A549 (cell line): ENCODE measurements at regions not wholly inside any gene's neighbourhood (a gene's known extent, or its start where the extent isn't known, plus 50 kb on each side); places are given as distances from the start of the nearest gene placed in this dataset.

Experiments
- ATAC-seq, 2 experiments: fragments of 200-7000 bp in 1 of 2; fragments of >200 bp in 1 of 2; cut with Nextera tagmentation in 1 of 2; cut with Tn5 transposase in 1 of 2; 3 replicates each; pipeline versions ENCODE4 v1.8.0 to v1.9.1; 2018 to 2020; ENCODE audit warnings: mild to moderate bottlenecking in 1 of 2, moderate library complexity in 1 of 2
- CTCF ChIA-PET: fragments of 300-600 bp; sonication (Branson Sonifier 250); formaldehyde crosslinking; extraction: SDS; loops from one replicate; lab custom pipeline; 2021; ENCODE audit warnings: antibody characterized with exemption, inconsistent platforms; lab: Yijun Ruan, JAX
- POLR2A ChIA-PET: fragments of 350-600 bp; formaldehyde crosslinking; extraction: SDS; loops from one replicate; lab custom pipeline; 2021; ENCODE audit warnings: antibody characterized with exemption, inconsistent platforms; lab: Yijun Ruan, JAX
- DNase-seq, 2 experiments: peaks; one replicate each; pipeline versions ENCODE4 v3.0.0 to v3.0.0-alpha.2; 2011 to 2016; ENCODE audit warnings: low read depth in 1 of 2, low spot score in 1 of 2
- FAIRE-seq: peaks from 2 replicates; lab custom pipeline; 2011; peaks lifted over from hg19 to GRCh38; lab: Jason Lieb, UNC
- H3K27ac ChIP-seq, 2 experiments: fragments of >200 bp; sonication (Bioruptor Twin); formaldehyde crosslinking; 3 replicates each; pipeline ENCODE4 v1.5.1; 2016 to 2017
- H3K4me1 ChIP-seq: fragments of >200 bp; sonication (Bioruptor Twin); formaldehyde crosslinking; 3 replicates; pipeline ENCODE4 v1.6.1; 2016
- H3K4me2 ChIP-seq: fragments of >200 bp; sonication (Bioruptor Twin); formaldehyde crosslinking; 3 replicates; pipeline ENCODE4 v1.6.1; 2016
- H3K4me3 ChIP-seq: fragments of >200 bp; sonication (Bioruptor Twin); formaldehyde crosslinking; 3 replicates; pipeline ENCODE4 v1.5.1; 2016
- H3K9me3 ChIP-seq: fragments of >200 bp; sonication (Bioruptor Twin); formaldehyde crosslinking; 3 replicates; pipeline ENCODE4 v1.6.1; 2016
- CBX2 ChIP-seq: fragments of 200-600 bp; sonication (generic); IDR thresholded peaks from 2 replicates; pipeline ENCODE4 v1.6.1; 2016; ENCODE audit warnings: low read depth, mild to moderate bottlenecking, borderline replicate concordance
- CBX8 ChIP-seq: fragments of 200-600 bp; sonication (generic); IDR thresholded peaks from 2 replicates; pipeline ENCODE4 v1.6.1; 2016
- CHD2 ChIP-seq: fragments of 150-350 bp; IDR thresholded peaks from 2 replicates; pipeline ENCODE4 v1.6.1; 2014; ENCODE audit warnings: low read length; ENCODE audit not compliant: partially characterized antibody
- CHD4 ChIP-seq: fragments of 200-600 bp; sonication (generic); IDR thresholded peaks from 2 replicates; pipeline ENCODE4 v1.6.1; 2016; ENCODE audit warnings: antibody characterized with exemption, mild to moderate bottlenecking, borderline replicate concordance
- EHF ChIP-seq: fragments of 250-450 bp; sonication (Bioruptor Pico); IDR thresholded peaks from 2 replicates; pipeline ENCODE4 v1.5.0; 2020; ENCODE audit warnings: mild to moderate bottlenecking
- EHMT2 ChIP-seq: fragments of 200-600 bp; sonication (generic); IDR thresholded peaks from 2 replicates; pipeline ENCODE4 v1.6.1; 2016; ENCODE audit warnings: antibody characterized with exemption, low read depth, mild to moderate bottlenecking, moderate library complexity
- FOXS1 ChIP-seq: fragments of 250-450 bp; sonication (Bioruptor Pico); IDR thresholded peaks from 2 replicates; pipeline ENCODE4 v1.5.0; 2020; ENCODE audit warnings: mild to moderate bottlenecking, moderate library complexity
- HEYL ChIP-seq: fragments of 250-450 bp; sonication (Bioruptor Pico); IDR thresholded peaks from 2 replicates; pipeline ENCODE4 v1.8.0; 2021; ENCODE audit warnings: mild to moderate bottlenecking, moderate library complexity
- MAZ ChIP-seq: fragments of 150-350 bp; IDR thresholded peaks from 2 replicates; pipeline ENCODE4 v1.6.1; 2014; ENCODE audit warnings: antibody characterized with exemption, low read depth, low read length, borderline replicate concordance
- NFE2L2 ChIP-seq: fragments of 150-350 bp; conservative IDR thresholded peaks from 2 replicates; pipeline ENCODE4 v1.6.1; 2014; ENCODE audit warnings: low read length
- NPAS2 ChIP-seq: fragments of 250-450 bp; sonication (Bioruptor Pico); IDR thresholded peaks from 2 replicates; pipeline ENCODE4 v1.8.0; 2022; ENCODE audit warnings: mild to moderate bottlenecking, moderate library complexity, borderline replicate concordance
- PHF8 ChIP-seq: fragments of 200-600 bp; sonication (generic); IDR thresholded peaks from 2 replicates; pipeline ENCODE4 v1.6.1; 2016; ENCODE audit warnings: low read depth, mild to moderate bottlenecking, antibody characterized with exemption, moderate library complexity, borderline replicate concordance
- RAD21 ChIP-seq, 2 experiments: fragments of >200 bp in 1 of 2; sonication (Bioruptor Twin) in 1 of 2; formaldehyde crosslinking in 1 of 2; IDR thresholded peaks in 1 of 2; conservative IDR thresholded peaks in 1 of 2; 2 replicates in 1 of 2; 3 replicates in 1 of 2; pipeline ENCODE4 v1.6.1; 2012 to 2018; ENCODE audit warnings: inconsistent platforms in 1 of 2
- SMC3 ChIP-seq: fragments of >200 bp; sonication (Bioruptor Twin); formaldehyde crosslinking; IDR thresholded peaks from 3 replicates; pipeline ENCODE4 v1.6.1; 2018; ENCODE audit warnings: inconsistent platforms
- SREBF2 ChIP-seq: fragments of 450-650 bp; IDR thresholded peaks from 2 replicates; pipeline ENCODE4 v1.6.1; 2014; ENCODE audit warnings: mild to moderate bottlenecking, moderate library complexity
- ZSCAN20 ChIP-seq: fragments of 250-450 bp; sonication (Bioruptor Pico); IDR thresholded peaks from 2 replicates; pipeline ENCODE4 v1.8.0; 2022; ENCODE audit warnings: mild to moderate bottlenecking, moderate library complexity
- WGBS: methylation state at CpG from one replicate; pipeline ENCODE4 v1.1.6; 2017; ENCODE audit errors: missing lambda C conversion rate; 5-methylcytosine and 5-hydroxymethylcytosine counted together
- TF ChIP-seq, protein P1 (sequence below): fragments of 200-600 bp; sonication (generic); IDR thresholded peaks from 2 replicates; pipeline ENCODE4 v1.6.1; 2016; ENCODE audit warnings: antibody characterized with exemption, mild to moderate bottlenecking, moderate library complexity
- TF ChIP-seq, protein P2 (sequence below): fragments of 250-450 bp; sonication (Bioruptor Pico); IDR thresholded peaks from 2 replicates; pipeline ENCODE4 v1.5.0; 2021; ENCODE audit warnings: mild to moderate bottlenecking, moderate library complexity, borderline replicate concordance

DNA sequence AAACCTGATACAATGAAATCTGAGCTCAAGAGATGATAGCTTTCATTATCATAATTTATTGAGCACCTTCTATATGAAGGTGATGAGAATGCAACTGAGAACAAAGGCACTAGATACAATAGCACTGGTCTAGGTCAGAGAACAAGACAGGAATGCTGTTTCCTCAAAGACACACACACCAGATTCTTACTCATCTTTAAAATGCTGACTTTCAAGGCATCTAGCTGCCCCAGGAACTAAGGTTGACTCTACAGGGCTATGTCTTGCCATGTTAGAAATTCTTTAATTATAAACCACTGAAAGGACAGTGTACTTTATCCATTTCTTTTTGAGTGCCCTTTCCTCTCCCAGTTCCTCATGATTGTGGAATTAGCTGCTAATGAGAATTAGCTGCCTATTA is 195.4 kb upstream of the RMST start:
- Histone ChIP-seq H3K27ac (no peak overlapping the region), H3K9me3 (no peaks in the 10 kb centered on the region), H3K4me3 (no peak overlapping the region), H3K4me2 (no peak overlapping the region), H3K4me1 (no peaks in the 10 kb centered on the region)
- no peak for FAIRE-seq
- DNase-seq: no peak
- CTCF ChIA-PET: no interaction called here
- no peak for TF ChIP-seq ZSCAN20
- no peak for TF ChIP-seq CBX8
- no peak for TF ChIP-seq FOXS1
- no peak for TF ChIP-seq NFE2L2
- TF ChIP-seq PHF8: no peak
- TF ChIP-seq, protein P1, sequence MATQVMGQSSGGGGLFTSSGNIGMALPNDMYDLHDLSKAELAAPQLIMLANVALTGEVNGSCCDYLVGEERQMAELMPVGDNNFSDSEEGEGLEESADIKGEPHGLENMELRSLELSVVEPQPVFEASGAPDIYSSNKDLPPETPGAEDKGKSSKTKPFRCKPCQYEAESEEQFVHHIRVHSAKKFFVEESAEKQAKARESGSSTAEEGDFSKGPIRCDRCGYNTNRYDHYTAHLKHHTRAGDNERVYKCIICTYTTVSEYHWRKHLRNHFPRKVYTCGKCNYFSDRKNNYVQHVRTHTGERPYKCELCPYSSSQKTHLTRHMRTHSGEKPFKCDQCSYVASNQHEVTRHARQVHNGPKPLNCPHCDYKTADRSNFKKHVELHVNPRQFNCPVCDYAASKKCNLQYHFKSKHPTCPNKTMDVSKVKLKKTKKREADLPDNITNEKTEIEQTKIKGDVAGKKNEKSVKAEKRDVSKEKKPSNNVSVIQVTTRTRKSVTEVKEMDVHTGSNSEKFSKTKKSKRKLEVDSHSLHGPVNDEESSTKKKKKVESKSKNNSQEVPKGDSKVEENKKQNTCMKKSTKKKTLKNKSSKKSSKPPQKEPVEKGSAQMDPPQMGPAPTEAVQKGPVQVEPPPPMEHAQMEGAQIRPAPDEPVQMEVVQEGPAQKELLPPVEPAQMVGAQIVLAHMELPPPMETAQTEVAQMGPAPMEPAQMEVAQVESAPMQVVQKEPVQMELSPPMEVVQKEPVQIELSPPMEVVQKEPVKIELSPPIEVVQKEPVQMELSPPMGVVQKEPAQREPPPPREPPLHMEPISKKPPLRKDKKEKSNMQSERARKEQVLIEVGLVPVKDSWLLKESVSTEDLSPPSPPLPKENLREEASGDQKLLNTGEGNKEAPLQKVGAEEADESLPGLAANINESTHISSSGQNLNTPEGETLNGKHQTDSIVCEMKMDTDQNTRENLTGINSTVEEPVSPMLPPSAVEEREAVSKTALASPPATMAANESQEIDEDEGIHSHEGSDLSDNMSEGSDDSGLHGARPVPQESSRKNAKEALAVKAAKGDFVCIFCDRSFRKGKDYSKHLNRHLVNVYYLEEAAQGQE: no peak
- TF ChIP-seq, protein P2, sequence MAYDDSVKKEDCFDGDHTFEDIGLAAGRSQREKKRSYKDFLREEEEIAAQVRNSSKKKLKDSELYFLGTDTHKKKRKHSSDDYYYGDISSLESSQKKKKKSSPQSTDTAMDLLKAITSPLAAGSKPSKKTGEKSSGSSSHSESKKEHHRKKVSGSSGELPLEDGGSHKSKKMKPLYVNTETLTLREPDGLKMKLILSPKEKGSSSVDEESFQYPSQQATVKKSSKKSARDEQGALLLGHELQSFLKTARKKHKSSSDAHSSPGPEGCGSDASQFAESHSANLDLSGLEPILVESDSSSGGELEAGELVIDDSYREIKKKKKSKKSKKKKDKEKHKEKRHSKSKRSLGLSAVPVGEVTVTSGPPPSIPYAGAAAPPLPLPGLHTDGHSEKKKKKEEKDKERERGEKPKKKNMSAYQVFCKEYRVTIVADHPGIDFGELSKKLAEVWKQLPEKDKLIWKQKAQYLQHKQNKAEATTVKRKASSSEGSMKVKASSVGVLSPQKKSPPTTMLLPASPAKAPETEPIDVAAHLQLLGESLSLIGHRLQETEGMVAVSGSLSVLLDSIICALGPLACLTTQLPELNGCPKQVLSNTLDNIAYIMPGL (CRISPR knock-in tag): no peak
- TF ChIP-seq NPAS2 (CRISPR knock-in tag): no peak
- TF ChIP-seq CBX2: no peak
- TF ChIP-seq, all 56 proteins: peak for 0
- ATAC-seq: no peak
- POLR2A ChIA-PET: no interaction called here

DNA sequence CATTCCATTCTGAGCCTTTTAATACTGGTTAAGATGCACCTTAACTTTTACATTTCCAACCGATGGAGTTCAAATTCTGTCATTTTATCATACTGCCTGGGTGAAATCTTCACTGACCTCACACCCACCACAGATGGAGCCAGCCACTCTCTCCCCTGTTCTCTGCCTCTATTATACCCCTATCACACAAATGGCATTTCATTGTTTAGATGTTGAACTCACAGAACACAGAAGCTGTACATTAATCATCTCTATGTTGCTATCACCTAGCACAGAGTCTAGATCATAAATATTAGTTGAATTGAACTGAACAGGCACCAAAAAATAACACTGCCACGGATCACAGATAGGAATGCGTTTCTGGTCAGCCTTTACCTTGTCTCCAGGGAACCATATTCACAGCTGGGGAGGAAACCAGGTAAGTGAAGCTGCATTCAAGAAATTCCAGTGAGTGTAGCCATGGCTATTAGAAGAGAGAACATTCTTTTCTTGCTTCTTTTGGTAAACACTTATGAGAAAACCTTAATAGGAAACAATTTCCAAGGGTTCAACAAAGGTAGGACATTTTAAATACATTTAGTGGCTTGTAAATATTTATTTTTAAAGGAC is 194.9 kb upstream of the RMST start:
- no peak for FAIRE-seq
- ChIA-PET POLR2A (no interaction called here), CTCF (no interaction called here)
- WGBS: under 1% methylated on average over 3 of the region's 3 CpGs
- no peaks in the 10 kb centered on the region for H3K4me1 ChIP-seq
- no peak for TF ChIP-seq SREBF2
- TF ChIP-seq CHD2: no peak
- no peak for TF ChIP-seq EHMT2
- TF ChIP-seq, all 56 proteins: peak for 0
- Histone ChIP-seq H3K9me3 (no peaks in the 10 kb centered on the region), H3K27ac (no peak overlapping the region), H3K4me3 (no peak overlapping the region), H3K4me2 (no peak overlapping the region)
- DNase-seq: no peak
- ATAC-seq: no peak

GRCh38 chr12:97272471-97272870 is 190.1 kb upstream of the RMST start:
- POLR2A ChIA-PET: no interaction called here
- CTCF ChIA-PET: interaction anchor here (0.7 to 1.3 kb wide), 2 partner anchors 13 to 129 kb away, joined by 3 to 4 read pairs; no protein-coding TSS in a partner anchor
- DNase-seq (no peak), ATAC-seq (no peak), FAIRE-seq (no peak)
- H3K9me3 ChIP-seq: no peaks in the 10 kb centered on the region
- no peaks in the 10 kb centered on the region for H3K4me1 ChIP-seq
- no peak overlapping the region for H3K27ac ChIP-seq
- TF ChIP-seq SMC3 (no peak), MAZ (no peak), RAD21 (conservative IDR thresholded peaks at IDR 0.05 in 1 of 2, IDR thresholded peaks at IDR 0.05 in 1 of 2) (no peak), HEYL (CRISPR knock-in tag) (no peak), CHD2 (no peak), CHD4 (no peak), EHF (CRISPR knock-in tag) (no peak)
- TF ChIP-seq, protein P2 (CRISPR knock-in tag): no peak
- no peak overlapping the region for H3K4me3 ChIP-seq
- H3K4me2 ChIP-seq: no peak overlapping the region
